GM21360 (cell line): ENCODE measurements at regions not wholly inside any gene's neighbourhood (a gene's known extent, or its start where the extent isn't known, plus 50 kb on each side); places are given as distances from the start of the nearest gene placed in this dataset.
"Not testable (repeated sequence)": the region's sequence is repeated elsewhere in the genome, so short reads cannot be mapped to it uniquely, and the experiment has no call there.

Experiments
- ATAC-seq: cut with Tn5 transposase; IDR thresholded peaks from one replicate; pipeline ENCODE4 v1.9.1; 2021; ENCODE audit warnings: mild to moderate bottlenecking, moderate library complexity; ENCODE audit not compliant: unreplicated experiment

DNA sequence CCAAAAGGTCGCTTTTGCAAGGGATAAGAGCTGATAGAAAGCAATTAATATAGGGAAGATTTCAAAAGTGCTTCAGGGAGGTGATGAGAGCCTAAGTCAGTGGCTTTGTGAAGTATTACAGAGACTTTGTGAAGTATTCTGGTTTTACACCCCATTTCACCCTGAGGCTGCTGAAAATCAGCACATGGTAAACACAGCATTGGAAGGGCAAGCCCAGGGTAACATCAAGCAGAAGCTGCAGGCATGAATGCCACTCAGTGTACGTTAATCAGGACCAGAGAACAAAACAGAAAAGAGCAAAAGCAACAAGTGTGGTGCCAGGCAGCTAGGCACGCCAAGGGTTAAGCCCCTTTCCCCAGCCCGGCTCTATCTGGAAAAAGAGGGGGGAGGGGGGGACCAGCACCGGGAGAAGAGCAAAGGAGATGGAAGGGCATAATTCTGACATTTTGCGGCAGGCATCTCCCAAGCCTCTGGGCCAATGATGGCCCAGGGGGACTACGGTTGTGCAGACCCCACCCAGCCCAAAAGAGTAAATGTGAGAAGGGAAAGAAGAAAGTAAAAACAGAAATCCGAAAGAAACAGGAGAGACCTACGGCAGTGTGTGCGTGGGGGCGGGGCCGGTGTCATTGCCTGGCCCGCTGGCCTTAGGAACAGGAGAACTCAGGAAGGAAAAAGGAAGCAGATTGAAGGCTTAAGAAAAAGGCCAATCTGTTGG lies 58.9 kb downstream of the DHRS2 start:
- ATAC-seq, result no peak

DNA sequence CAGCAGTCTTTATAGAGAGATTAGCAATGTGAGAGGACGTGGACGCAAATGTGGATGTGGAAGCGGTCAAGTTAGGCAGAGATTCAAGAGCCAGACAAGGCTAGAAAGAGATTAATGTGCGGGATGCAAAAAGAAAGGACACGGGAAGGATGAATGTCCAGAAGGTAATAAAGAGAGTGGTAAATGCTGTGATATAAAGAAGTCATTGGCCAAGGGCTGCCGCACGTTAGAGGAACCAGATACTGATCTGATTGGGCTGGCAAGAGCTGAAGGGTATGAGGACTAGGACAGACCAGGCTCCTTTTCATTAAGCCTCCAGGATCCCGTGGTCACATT lies 59.5 kb downstream of the DHRS2 start:
- no peak for ATAC-seq

DNA sequence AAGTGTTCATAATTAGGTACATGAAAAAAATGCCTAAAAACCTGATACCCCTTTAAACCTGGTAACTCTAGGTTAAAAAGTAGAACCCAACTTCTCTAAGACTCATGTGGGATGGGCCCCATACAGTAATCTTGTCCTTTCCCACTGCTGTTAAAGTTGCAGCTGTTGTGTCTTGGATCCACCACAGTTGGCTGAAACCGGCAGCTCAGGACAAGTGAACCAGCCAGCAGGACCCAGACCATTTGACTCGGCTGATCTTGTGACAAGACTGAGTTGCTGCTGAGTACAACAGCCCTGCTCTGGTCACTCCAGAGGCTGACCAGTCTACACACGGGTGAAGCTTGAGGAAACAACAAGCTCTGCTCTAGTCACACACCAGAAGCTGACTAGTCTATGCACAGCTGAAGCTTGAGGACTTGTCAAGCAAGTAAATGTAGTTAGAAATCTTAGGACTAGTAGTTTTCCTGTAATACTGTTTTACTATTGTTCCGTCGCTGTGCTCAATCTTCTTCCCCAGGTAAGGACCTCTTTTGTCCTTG lies 60.6 kb downstream of the DHRS2 start:
- ATAC-seq, result no peak

DNA sequence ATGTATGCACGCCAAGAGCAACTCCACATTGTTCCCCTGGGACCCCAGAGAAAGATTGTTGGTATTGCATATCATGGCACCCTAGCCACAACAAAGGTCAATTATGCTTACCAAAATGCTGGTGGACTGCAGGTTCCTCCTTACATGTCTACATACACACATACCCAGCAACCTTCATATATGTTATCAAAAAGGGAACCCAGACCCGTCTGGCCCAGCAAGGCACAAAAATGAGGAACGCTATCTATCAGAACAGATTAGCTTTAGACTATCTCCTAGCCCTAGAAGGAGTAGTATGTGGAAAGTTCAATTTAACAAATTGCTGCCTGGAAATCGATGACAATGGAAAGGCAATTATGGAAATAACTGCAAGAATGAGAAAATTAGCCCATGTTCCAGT lies 61.5 kb downstream of the DHRS2 start:
- ATAC-seq, result no peak

DNA sequence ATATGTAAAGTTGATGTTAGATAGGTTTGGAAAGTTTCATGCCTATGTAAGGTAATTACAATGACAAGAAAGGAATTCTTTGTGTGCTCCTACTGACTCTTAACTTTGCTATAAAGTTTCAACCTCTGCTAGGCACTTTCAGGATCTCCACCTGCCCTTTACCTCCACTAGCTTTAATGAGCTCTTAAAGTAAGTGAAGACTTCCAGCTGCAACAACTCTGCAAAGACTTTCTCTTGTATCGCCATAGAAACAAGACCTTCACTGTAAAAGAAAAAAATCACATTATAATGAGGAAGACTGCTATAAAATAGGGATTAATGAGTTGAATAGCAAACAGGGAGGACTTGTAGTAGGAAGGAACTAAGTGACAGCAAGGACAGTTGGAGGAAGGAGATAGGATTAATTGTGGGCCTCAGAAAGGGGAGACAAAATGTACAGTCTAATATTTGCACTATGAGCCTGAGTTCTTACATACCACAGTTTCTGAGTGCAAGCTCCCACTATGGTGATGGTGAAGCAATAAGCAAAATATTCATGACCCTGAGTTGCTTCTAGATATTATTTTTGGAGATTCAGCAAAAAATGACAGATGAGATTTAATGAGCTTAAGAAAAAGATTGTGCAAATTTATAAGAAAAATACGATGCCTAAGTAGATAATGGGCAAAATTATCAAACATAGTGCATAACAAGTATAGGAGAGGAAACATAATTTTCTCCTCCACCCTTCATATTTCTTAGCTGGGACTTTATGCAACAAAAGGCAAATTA lies 66.7 kb downstream of the DHRS2 start:
- no peak for ATAC-seq

DNA sequence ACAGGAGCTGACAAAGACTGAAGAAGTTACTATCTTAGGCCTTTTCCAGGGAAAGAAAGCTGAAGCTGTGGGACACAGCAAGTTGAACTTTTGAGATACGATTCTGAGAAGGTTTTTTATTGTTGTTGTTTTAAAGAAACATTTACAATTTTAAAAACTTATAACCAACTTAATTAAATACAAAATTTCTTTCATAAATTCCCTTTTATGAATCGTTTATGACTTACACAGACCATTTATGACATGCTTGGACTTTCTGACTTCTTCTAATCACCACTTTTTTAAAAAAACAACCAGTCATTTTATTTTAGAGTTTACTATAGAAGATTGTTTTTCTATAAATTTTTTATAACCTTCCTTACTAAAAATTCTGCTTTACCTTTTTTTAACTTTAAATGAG lies 68.7 kb downstream of the DHRS2 start:
- no peak for ATAC-seq

DNA sequence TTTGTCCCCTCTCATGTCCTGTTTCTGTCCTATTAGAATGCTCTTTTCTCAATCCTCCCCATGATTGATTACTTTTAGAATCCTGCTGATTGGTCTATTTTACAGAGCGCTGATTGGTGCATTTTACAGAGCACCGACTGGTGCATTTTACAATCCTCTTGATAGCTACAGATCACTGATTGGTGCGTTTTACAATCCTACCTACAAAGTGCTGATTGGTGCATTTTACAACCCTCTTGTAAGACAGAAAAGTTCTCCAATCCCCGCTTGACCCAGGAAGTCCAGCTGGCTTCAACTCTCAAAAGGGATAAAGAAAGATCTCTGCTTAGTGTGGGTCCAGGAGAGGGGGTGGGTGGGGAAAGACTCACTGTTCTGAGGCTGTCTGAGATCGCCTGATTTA lies 71.3 kb downstream of the DHRS2 start:
- ATAC-seq, result no peak

DNA sequence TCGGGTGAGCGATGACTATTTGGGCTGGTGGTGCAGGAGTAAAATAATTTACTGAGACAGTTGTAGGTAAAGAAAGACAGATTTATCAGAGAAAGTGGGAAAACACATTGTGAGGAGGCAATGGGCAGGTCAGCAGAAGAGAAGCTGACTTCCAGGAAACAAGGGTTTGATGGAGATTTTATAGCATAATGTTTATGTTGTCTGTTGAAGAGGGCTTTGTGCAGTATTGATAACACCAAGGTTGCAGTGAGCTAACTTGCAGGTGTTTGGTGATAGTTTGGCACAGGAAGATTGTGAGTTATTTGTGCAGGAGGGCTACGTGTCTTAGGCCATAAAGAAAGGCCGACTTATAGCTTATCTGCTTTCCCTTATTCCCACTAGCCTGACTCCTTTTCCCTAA lies 72.2 kb downstream of the DHRS2 start:
- no peak for ATAC-seq

DNA sequence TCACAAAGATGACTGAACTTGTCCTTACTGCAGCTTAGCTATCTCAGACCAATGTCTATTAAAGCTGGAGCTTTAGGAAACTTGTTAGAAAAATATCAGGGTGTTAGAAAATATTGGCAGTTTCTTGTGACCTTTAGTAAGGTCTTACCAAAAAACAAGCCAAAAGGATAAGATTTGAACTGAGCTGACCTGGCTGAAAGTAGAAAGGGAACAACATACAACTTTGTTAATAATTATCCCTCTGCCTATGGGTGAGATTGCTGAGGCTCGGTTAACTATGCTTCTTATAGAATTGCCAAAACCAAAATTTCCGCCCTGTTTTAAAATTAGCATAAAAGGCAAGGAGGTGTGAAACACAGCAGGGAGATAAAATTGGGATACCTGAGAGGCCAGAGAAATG lies 73.8 kb downstream of the DHRS2 start:
- no peak for ATAC-seq

DNA sequence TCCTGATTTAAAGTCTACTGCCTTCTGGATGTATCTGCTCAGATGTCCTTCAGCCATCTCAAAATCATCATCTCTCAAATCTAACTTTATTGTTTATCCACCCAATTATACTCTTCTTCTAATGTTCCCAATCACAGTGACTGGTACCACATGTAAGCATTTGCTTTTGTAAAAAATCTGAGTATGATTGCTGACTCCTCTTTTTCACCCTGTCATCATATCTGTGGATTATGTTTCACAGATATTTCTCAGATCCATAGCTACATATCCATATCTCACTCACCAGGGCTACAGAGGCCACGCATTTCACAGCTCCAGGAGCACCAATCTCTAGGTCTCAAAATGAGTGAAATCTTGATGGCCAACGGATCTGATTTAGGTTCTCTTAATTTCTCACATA lies 76.1 kb downstream of the DHRS2 start:
- ATAC-seq, result no peak

DNA sequence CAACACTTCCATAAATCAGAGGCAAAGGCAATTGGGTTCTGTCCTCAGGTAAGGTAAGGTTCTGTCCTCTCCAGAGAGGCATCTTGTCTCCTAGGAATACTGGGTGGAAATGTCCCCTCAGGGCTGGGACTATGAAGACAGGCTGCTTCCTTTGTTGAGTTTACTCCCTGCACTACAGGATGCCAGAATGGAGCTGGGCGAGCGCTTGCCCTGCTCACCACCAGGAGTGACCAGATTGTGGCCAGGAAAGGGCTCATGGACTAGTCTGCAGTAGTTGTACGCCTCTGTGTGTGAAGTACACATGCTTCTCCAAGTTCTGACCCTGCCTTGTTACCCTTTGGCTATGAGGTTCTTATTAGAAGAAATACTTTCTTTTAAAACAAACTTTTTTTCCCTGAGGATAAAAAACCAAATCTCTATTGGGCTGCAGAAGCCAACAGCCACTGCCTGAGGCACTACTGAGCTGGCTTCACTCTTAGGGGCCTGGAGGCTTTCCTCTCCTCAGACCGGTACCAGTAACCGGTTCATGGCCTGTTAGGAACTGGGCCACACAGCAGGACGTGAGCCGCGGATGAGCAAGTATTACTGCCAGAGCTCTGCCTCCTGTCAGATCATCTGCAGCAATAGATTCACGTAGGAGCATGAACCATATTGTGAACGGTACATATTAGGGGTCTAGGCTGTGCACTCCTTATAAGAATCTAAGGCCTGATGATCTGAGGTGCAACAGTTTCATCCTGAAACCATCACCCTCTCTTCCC lies 83.2 kb downstream of the DHRS2 start:
- ATAC-seq, result no peak

DNA sequence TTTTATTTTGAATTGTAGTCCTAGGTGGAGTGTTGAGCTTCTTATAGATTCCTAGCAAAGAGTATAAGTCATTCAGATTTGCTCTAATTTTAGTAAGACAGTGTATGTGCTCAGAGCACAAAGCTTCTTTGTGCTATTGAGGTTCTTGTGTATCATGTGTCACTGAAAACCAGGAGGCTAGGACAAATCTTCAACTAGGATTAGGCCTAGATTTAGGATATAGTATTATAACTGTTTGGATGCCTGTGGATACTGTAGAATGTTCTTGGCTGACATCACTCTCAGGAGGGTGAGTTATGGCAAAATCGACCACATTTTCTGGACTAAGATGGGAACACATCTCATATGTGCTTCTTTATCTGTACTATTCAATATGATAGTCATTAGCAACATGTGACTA lies 86.5 kb downstream of the DHRS2 start:
- ATAC-seq, result no peak

DNA sequence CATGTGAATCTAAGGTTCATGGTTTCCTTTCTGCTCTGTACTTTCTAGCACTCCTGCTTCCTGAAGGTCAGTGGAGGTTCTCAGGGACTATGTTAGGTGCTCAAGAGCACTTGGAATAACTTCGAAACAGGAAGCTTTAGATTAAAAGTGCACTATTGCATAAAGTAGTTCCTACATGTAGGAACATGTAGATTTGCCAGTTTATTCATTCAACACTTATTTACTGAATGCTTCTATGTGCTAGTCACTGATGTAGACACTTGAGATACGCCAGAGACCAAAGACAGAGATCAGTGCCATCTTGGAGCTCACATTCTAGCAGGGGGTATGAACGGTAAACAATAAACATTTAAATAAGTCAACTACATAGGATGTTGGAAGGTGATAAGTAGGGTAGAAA lies 87.7 kb downstream of the DHRS2 start:
- no peak for ATAC-seq

DNA sequence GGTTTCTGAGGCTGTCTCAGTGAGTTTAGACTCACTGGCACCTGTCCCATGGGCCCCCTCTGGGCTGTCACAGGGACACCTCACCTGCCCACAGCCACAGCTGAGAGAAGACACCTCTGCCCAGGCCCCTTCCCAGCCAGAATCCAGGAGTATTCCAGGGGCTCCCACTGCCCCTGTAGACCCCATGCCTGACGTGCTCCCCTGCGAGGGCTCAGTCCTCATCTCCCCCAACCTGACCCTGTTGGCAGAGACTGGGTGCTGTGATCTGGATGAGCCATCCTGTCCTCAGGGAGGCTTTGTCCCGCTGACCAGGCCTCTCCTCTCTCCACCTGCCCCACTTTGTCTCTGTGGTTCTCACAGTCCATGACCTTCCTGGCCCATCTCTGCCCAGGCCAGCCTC lies 89.4 kb downstream of the DHRS2 start:
- ATAC-seq, result no peak

DNA sequence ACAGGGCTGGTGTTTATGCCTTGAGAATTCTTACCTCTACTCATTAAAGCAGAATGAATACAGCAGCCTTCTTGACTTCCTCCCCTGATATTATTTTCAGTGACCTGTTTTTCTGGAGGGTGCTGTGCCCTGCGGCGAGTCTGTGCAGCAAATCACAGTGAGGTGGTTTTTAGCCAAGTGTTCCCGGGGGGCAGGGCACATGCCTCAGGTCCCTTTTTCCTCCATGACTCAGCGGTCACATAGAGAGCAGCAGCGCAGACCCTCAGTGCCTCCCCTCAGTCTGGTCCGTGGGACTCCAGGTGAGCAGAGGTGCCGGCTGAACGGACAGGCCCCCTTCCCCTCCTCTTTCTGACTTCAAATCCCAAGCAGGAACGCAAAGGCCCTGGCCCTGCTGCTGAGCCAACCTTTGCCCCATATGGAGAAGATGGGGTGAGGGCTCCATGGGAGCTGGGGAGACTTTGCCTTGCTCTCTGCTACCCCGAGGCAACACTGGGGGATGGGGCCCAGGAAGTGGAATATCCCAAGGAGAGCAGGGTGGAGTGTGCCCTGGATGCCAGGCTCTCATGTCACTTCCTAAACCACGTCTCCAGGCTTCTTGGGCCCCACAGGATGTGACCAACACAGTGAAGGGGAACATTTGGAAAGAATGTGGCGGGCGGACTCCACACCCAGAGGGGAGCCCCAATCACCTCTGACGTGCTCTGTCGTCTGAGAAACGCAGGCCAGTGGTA lies 90.0 kb downstream of the DHRS2 start:
- no peak for ATAC-seq

DNA sequence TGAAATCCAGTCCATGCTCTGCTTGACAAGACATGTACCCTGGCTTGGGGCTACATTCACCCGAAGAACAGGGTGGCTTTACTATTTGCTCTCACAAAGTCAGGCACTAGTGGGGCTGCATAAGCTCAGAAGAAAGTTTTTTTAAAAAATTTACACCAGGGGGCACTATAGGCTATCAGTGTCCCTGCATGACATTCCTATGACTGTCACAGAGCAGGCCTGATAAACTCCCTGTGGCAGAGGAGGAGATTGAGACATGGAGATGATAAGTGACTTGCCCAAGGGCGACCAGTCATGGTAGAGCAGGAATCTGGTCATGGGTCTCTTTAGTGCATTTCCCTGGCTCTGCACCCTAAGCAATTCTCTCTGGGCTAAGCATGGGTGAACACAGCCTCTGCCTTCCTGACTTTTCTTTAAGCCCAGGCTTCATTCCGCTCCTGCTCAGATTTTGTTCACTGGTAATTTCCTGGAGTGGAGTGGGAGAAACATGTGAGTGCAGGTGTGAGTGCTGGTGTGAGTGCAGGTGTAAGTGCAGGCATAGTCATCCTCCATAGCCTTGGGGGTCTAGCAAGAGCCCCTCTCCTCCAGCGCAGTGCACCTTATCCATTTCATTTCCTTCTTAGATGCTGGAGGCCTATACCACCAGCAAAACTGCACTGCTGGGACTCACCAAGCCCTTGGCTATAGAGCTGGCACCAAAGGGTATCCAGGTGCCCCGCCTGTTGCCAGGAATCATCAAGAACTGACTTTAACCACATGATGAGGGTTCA lies 91.6 kb downstream of the DHRS2 start:
- no peak for ATAC-seq

DNA sequence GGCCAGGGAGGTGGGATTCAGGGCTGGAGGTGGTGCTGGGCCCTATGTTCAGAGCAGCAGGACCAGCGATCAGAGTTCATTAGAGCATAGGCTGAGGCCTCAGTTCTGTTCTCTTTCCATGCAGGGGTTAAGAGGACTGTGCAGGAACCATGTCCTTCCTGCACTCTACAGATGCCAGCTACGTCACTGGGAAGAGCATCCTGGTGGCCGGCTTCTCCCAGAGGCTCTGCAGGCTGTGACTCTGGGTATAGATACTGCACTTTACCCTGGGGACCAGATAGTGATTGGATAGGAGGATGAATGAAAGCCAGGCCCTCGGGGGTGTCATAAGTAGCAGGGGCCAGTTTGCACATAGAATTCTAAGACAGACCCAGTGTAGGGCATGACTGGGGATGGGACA lies 92.6 kb downstream of the DHRS2 start:
- no peak for ATAC-seq

DNA sequence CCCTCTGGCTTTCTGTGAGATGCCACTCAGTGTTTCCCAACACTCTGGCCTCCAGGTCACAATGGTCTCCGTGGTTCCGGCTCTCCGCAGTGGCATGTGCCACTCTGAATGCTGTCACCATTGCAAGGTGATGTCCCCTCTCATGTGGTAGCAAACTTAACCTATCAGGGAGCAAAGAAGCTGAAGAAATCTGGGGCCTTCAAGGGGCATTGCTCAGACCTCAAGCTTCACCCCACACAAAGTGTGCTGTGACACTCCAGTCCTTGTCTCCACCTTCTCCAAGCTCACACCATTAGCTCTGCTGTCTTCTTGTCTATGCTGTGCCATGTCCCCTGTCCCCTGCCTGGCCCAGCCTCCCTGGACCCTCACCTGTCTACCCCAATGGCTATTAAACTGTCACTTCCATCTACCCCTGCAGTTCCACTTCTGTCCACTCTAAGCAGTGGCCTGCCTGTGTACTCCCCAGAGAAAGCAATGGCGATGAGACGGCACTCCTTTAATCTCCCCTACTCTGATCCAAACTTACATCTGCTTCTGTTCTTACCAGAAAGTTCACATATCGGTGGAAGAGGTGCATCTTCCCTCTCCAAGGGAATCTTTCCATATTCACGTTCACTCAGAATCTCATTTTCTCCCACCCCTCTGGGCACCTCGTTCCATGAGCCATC lies 93.7 kb downstream of the DHRS2 start:
- no peak for ATAC-seq

DNA sequence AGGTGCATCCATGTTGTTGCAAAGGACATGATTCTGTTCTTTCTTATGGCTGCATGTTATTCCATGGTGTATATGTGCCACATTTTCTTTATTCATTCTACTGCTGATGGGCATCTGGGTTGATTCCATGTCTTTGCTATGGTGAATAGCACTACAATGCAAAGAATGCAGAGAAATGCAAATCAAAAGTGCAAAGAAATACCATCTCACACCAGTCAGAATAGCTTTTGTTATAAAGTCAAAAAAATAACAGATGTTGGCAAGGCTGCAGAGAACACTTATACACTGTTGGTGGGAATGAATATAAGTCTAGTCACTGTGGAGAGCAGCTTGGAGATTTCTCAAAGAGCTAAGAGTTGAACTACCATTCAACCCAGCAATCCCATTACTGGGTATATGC lies 99.2 kb downstream of the DHRS2 start:
- ATAC-seq, result no peak

DNA sequence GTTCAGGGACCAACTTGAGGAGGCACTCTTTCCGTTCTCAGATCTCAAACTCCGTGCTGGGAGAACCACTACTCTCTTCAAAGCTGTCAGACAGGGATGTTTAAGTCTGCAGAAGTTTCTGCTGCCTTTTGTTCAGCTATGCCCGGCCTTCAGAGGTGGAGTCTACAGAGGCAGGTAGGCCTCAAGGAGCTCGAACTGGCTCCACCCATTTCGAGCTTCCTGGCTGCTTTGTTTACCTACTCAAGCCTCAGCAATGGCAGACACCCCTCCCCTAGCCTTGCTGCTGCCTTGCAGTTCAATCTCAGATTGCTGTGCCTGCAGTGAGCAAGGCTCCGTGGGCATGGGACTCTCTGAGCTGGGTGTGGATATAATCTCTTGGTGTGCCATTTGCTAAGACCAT lies 108.2 kb downstream of the DHRS2 start:
- not testable (repeated sequence) for ATAC-seq
